Body of pancreas (tissue), 4 donors: ENCODE measurements at regions not wholly inside any gene's neighbourhood (a gene's known extent, or its start where the extent isn't known, plus 50 kb on each side); places are given as distances from the start of the nearest gene placed in this dataset.

Source experiments
- CTCF ChIP-seq, 7 experiments: fragments of 450-650 bp in 4 of 7; fragments of 200-600 bp in 3 of 7; sonication (generic) in 3 of 7; IDR thresholded peaks; one replicate each; pipeline ENCODE4 v1.5.1; 2016 to 2019; ENCODE audit warnings: antibody characterized with exemption in 7 of 7
- POLR2A ChIP-seq, 3 donors: fragments of 450-650 bp; IDR thresholded peaks; one replicate each; pipeline ENCODE4 v1.6.1; 2016; ENCODE audit warnings: antibody characterized with exemption in 3 of 3, mild to moderate bottlenecking in 2 of 3

DNA sequence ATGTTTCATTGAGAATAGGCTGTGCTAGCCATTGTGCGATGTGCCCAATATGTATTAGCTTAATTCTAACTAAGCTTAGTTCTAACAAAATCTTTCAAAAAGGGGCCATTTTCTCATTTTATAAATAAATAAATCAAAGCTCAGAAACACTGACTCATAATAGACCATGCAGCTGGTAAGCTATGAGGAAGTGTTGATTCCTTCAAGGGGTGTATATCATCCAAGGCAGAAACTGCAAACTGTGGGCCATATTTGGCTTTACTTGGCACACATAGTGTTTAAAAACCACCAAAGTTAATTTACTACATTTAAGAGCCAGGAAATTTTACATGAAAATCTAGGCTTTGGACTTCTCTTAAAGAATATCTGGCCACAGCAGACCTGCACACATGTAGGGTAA lies 136.5 kb downstream of the ZNF621 start:
- TF ChIP-seq CTCF (IDR thresholded peaks at IDR 0.05) (no peak), POLR2A (IDR thresholded peaks at IDR 0.05) (no peak)
